ENCODE measurements at regions not wholly inside any gene's neighbourhood (a gene's known extent, or its start where the extent isn't known, plus 50 kb on each side); places are given as distances from the start of the nearest gene placed in this dataset.

DNA sequence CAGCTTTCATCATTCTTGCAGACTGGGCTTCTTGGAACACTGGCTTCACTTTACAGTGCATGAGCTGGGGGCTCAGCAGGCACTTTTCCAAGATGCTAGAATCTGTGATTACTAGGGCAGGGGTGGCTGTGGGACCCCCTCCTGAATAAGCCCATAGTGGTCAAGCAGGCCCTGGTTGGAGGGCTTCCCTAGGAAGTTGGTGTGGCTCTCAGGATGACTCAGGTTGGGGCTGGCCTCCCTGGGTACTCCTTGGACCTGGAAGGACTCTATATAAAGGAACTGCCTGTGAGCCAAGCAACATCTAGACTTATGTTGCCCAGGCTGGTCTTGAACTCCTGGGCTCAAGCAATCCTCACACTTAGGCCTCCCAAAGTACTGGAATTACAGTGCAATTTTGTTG lies 88.3 kb upstream of the HELT start:
- no peak for TF ChIP-seq POLR2A (IDR thresholded peaks at IDR 0.05)
- TF ChIP-seq, protein P1, sequence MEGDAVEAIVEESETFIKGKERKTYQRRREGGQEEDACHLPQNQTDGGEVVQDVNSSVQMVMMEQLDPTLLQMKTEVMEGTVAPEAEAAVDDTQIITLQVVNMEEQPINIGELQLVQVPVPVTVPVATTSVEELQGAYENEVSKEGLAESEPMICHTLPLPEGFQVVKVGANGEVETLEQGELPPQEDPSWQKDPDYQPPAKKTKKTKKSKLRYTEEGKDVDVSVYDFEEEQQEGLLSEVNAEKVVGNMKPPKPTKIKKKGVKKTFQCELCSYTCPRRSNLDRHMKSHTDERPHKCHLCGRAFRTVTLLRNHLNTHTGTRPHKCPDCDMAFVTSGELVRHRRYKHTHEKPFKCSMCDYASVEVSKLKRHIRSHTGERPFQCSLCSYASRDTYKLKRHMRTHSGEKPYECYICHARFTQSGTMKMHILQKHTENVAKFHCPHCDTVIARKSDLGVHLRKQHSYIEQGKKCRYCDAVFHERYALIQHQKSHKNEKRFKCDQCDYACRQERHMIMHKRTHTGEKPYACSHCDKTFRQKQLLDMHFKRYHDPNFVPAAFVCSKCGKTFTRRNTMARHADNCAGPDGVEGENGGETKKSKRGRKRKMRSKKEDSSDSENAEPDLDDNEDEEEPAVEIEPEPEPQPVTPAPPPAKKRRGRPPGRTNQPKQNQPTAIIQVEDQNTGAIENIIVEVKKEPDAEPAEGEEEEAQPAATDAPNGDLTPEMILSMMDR (IDR thresholded peaks at IDR 0.05): no peak
